PFSK-1 (cell line): ENCODE measurements at regions not wholly inside any gene's neighbourhood (a gene's known extent, or its start where the extent isn't known, plus 50 kb on each side); places are given as distances from the start of the nearest gene placed in this dataset.

Experiments used
- FOXP2 ChIP-seq: optimal IDR thresholded peaks from 2 replicates; pipeline ENCODE3; 2011; ENCODE audit warnings: borderline replicate concordance, control low read depth, inconsistent platforms; ENCODE audit not compliant: insufficient read depth; ENCODE audit errors: extremely low read length, extremely low read depth
- POLR2AphosphoS5 ChIP-seq: IDR thresholded peaks from 2 replicates; pipeline ENCODE4 v1.6.1; 2012; ENCODE audit warnings: low read depth, mild to moderate bottlenecking, control low read depth, low read length, moderate library complexity
- SIN3A ChIP-seq: IDR thresholded peaks from 2 replicates; pipeline ENCODE4 v1.6.1; 2012; ENCODE audit warnings: mild to moderate bottlenecking, low read length, moderate library complexity, borderline replicate concordance; ENCODE audit not compliant: insufficient read depth
- TAF1 ChIP-seq: IDR thresholded peaks from 2 replicates; pipeline ENCODE4 v1.6.1; 2012; ENCODE audit warnings: low read length, control low read depth, borderline replicate concordance; ENCODE audit not compliant: insufficient read depth
- TF ChIP-seq, protein P1 (sequence below), 2 experiments: IDR thresholded peaks; 2 replicates each; pipeline versions ENCODE4 v1.6.1 to v1.8.0; 2011 to 2012; ENCODE audit warnings: low read depth in 2 of 2, low read length in 2 of 2, control low read depth in 1 of 2, inconsistent platforms in 1 of 2, mild to moderate bottlenecking in 1 of 2, moderate library complexity in 1 of 2; ENCODE audit not compliant: insufficient read depth in 1 of 2

DNA sequence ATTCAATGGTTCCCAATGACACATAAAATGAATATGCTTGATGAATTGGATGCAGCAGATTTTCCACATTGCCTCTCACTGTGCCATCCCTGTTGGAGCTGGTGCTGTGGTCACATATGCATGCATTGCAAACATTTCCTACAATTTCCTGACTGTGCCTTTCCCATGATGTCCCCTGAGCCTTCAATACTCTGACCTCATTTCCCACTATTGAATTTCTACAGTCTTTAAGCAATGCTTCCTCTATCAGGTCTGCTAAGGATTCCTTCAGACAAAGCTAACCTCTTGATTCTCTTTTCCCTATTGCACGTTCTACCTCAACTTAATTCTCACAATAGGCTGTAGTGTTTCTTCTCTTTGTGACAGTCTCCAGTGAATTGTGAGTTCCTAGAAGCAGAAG, 342.5 kb upstream of the CRIM1 start:
- TF ChIP-seq FOXP2 (no peak), POLR2AphosphoS5 (no peak)

DNA sequence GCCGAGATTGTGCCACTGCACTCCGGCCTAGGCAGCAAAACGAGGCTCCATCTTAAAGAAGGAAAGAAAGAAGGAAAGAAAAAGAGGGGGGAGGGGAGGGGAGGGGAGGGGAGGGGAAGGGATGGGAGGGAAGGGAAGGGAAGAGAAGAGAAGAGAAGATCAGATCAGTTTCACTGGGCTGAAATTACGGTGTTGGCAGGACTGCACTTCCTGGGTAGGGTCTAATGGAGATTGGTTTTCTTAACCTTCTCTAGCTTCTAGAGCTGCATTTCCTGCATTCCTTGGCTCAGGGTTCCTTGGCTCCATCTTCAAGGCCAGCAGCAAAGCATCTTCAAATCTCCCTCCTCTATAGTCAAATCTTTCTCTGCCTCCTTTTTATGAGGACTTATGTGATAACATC, 349.1 kb upstream of the CRIM1 start:
- TF ChIP-seq, protein P1, sequence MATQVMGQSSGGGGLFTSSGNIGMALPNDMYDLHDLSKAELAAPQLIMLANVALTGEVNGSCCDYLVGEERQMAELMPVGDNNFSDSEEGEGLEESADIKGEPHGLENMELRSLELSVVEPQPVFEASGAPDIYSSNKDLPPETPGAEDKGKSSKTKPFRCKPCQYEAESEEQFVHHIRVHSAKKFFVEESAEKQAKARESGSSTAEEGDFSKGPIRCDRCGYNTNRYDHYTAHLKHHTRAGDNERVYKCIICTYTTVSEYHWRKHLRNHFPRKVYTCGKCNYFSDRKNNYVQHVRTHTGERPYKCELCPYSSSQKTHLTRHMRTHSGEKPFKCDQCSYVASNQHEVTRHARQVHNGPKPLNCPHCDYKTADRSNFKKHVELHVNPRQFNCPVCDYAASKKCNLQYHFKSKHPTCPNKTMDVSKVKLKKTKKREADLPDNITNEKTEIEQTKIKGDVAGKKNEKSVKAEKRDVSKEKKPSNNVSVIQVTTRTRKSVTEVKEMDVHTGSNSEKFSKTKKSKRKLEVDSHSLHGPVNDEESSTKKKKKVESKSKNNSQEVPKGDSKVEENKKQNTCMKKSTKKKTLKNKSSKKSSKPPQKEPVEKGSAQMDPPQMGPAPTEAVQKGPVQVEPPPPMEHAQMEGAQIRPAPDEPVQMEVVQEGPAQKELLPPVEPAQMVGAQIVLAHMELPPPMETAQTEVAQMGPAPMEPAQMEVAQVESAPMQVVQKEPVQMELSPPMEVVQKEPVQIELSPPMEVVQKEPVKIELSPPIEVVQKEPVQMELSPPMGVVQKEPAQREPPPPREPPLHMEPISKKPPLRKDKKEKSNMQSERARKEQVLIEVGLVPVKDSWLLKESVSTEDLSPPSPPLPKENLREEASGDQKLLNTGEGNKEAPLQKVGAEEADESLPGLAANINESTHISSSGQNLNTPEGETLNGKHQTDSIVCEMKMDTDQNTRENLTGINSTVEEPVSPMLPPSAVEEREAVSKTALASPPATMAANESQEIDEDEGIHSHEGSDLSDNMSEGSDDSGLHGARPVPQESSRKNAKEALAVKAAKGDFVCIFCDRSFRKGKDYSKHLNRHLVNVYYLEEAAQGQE (IDR thresholded peaks at IDR 0.05; ENCODE audit: insufficient read depth in 1 of 2, low read depth in 2 of 2, low read length in 2 of 2): no peak
- TF ChIP-seq TAF1: no peak
- TF ChIP-seq SIN3A: no peak
- TF ChIP-seq POLR2AphosphoS5: no peak
- TF ChIP-seq FOXP2: no peak

- TF ChIP-seq TAF1 (no peak), FOXP2 (no peak), SIN3A (no peak), POLR2AphosphoS5 (no peak)
- TF ChIP-seq, protein P1 (IDR thresholded peaks at IDR 0.05; ENCODE audit: insufficient read depth in 1 of 2, low read depth in 2 of 2, low read length in 2 of 2): no peak
Measured at GRCh38 chr2:36002941-36003340, 352.6 kb upstream of the CRIM1 start.

DNA sequence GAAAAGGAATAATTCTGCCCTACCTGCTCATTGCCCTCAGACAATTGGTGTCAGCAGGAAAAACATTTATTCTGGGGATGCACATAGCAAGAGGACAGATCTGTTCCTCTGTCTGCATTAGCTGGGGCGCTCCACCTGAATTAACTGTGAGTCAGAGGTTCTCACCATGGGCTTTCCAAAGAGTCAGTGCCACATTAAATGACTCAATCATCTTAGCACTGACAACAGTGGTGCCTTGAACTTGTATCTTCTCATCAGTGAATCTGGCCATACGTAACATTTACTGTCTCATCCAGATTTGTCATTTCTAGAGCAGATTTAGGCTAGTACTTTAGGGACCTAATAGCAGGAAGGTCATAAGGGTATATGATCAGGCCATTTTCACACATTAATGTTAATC, 358.1 kb upstream of the CRIM1 start:
- TF ChIP-seq, protein P1 (IDR thresholded peaks at IDR 0.05; ENCODE audit: insufficient read depth in 1 of 2, low read depth in 2 of 2, low read length in 2 of 2): no peak
- no peak for TF ChIP-seq SIN3A
- TF ChIP-seq POLR2AphosphoS5: no peak
- no peak for TF ChIP-seq TAF1
- TF ChIP-seq FOXP2: no peak

GRCh38 chr2:35989503-35989902, 366.1 kb upstream of the CRIM1 start:
- no peak for TF ChIP-seq POLR2AphosphoS5
- no peak for TF ChIP-seq SIN3A
- TF ChIP-seq, protein P1 (IDR thresholded peaks at IDR 0.05; ENCODE audit: insufficient read depth in 1 of 2, low read depth in 2 of 2, low read length in 2 of 2): no peak
- no peak for TF ChIP-seq TAF1
- no peak for TF ChIP-seq FOXP2
